Loucy (cell line): ENCODE measurements at regions not wholly inside any gene's neighbourhood (a gene's known extent, or its start where the extent isn't known, plus 50 kb on each side); places are given as distances from the start of the nearest gene placed in this dataset.

ENCODE experiments used
- H2AFZ ChIP-seq: fragments of 200-600 bp; sonication (generic); 2 replicates; pipeline ENCODE4 v1.6.0; 2016; ENCODE audit warnings: antibody characterized with exemption, mild to moderate bottlenecking, low read length, moderate library complexity
- H3F3A ChIP-seq: fragments of 200-600 bp; 2 replicates; pipeline ENCODE4 v1.6.0; 2016; ENCODE audit warnings: antibody characterized with exemption, low read depth, mild to moderate bottlenecking
- H3K27me3 ChIP-seq: fragments of 200-600 bp; sonication (generic); 2 replicates; pipeline ENCODE4 v1.6.1; 2014; ENCODE audit warnings: low read length, mild to moderate bottlenecking; ENCODE audit not compliant: insufficient read depth, poor library complexity, severe bottlenecking
- H3K36me3 ChIP-seq: fragments of 200-600 bp; sonication (generic); 2 replicates; pipeline ENCODE4 v1.6.1; 2016; ENCODE audit warnings: low read length; ENCODE audit not compliant: insufficient read depth
- H3K4me1 ChIP-seq: fragments of 200-600 bp; sonication (generic); 2 replicates; pipeline ENCODE4 v1.5.1; 2014; ENCODE audit warnings: low read length, mild to moderate bottlenecking; ENCODE audit not compliant: insufficient read depth, poor library complexity, severe bottlenecking
- H3K4me2 ChIP-seq: fragments of 200-600 bp; sonication (generic); 2 replicates; pipeline ENCODE4 v1.6.0; 2014; ENCODE audit warnings: antibody characterized with exemption, low read length, low read depth, mild to moderate bottlenecking; ENCODE audit not compliant: poor library complexity, severe bottlenecking
- H3K4me3 ChIP-seq: fragments of 200-600 bp; sonication (generic); 2 replicates; pipeline ENCODE4 v1.5.1; 2014; ENCODE audit warnings: low read length, mild to moderate bottlenecking, mixed read lengths; ENCODE audit not compliant: poor library complexity, severe bottlenecking
- H3K79me2 ChIP-seq: fragments of 200-600 bp; sonication (generic); 2 replicates; pipeline ENCODE4 v1.6.1; 2014; ENCODE audit warnings: low read length; ENCODE audit not compliant: insufficient read depth
- H3K9ac ChIP-seq: fragments of 200-600 bp; sonication (generic); 2 replicates; pipeline ENCODE4 v1.6.0; 2014; ENCODE audit warnings: mild to moderate bottlenecking, low read depth, low read length, moderate library complexity; ENCODE audit not compliant: poor library complexity, severe bottlenecking
- H3K9me2 ChIP-seq: fragments of 200-600 bp; sonication (generic); replicated peaks from 2 replicates; pipeline ENCODE4 v1.6.1; 2016; ENCODE audit warnings: low read depth, low read length, mixed read lengths
- H3K9me3 ChIP-seq: fragments of 200-600 bp; sonication (generic); 2 replicates; pipeline ENCODE4 v1.6.1; 2014; ENCODE audit warnings: mild to moderate bottlenecking, antibody characterized with exemption, low read length, low read depth; ENCODE audit not compliant: insufficient read depth
- H4K20me1 ChIP-seq: fragments of 200-600 bp; sonication (generic); 2 replicates; pipeline ENCODE4 v1.6.0; 2014; ENCODE audit warnings: antibody characterized with exemption, low read length, mild to moderate bottlenecking; ENCODE audit not compliant: insufficient read depth, poor library complexity, severe bottlenecking
- CTCF ChIP-seq: fragments of 200-600 bp; sonication (generic); conservative IDR thresholded peaks from 2 replicates; pipeline ENCODE4 v1.5.1; 2014; ENCODE audit warnings: mild to moderate bottlenecking, antibody characterized with exemption, low read length
- EZH2phosphoT487 ChIP-seq: fragments of 200-600 bp; IDR thresholded peaks from 2 replicates; pipeline ENCODE4 v1.6.1; 2018; ENCODE audit warnings: antibody characterized with exemption, mild to moderate bottlenecking, moderate library complexity, borderline replicate concordance

GRCh38 chr15:46110755-46111154, 475.9 kb downstream of the SQOR start:
- Histone ChIP-seq H3K9me2 (no peaks in the 10 kb centered on the region), H4K20me1 (no peaks in the 10 kb centered on the region), H3K9me3 (no peaks in the 10 kb centered on the region), H3K79me2 (no peaks in the 10 kb centered on the region), H3K36me3 (no peaks in the 10 kb centered on the region), H3K4me1 (no peaks in the 10 kb centered on the region), H3F3A (no peaks in the 10 kb centered on the region), H3K4me2 (no peak overlapping the region), H2AFZ (no peak overlapping the region), H3K9ac (no peak overlapping the region), H3K27me3 (no peaks in the 10 kb centered on the region), H3K4me3 (no peak overlapping the region)
- TF ChIP-seq EZH2phosphoT487 = no peak
- no peak for TF ChIP-seq CTCF

GRCh38 chr15:46111730-46112129, 476.9 kb downstream of the SQOR start:
- no peaks in the 10 kb centered on the region for H4K20me1 ChIP-seq
- no peak for TF ChIP-seq EZH2phosphoT487
- TF ChIP-seq CTCF = no peak
- no peaks in the 10 kb centered on the region for H3K9me3 ChIP-seq
- no peak overlapping the region for H3K4me3 ChIP-seq
- H3K4me1 ChIP-seq = no peaks in the 10 kb centered on the region
- no peaks in the 10 kb centered on the region for H3K9me2 ChIP-seq
- no peaks in the 10 kb centered on the region for H3K27me3 ChIP-seq
- no peaks in the 10 kb centered on the region for H3K79me2 ChIP-seq
- H3F3A ChIP-seq = no peaks in the 10 kb centered on the region
- H3K4me2 ChIP-seq = no peak overlapping the region
- H3K36me3 ChIP-seq = no peaks in the 10 kb centered on the region
- no peak overlapping the region for H3K9ac ChIP-seq
- no peak overlapping the region for H2AFZ ChIP-seq

- no peak overlapping the region for H3K4me2 ChIP-seq
- H3K27me3 ChIP-seq = no peaks in the 10 kb centered on the region
- no peaks in the 10 kb centered on the region for H3F3A ChIP-seq
- no peaks in the 10 kb centered on the region for H3K4me1 ChIP-seq
- no peaks in the 10 kb centered on the region; the same call in 1 of the 2 replicates for H3K9me3 ChIP-seq
- no peak overlapping the region for H3K4me3 ChIP-seq
- TF ChIP-seq EZH2phosphoT487 (no peak), CTCF (no peak)
- H3K79me2 ChIP-seq = no peaks in the 10 kb centered on the region
- H3K36me3 ChIP-seq = no peaks in the 10 kb centered on the region
- H4K20me1 ChIP-seq = no peaks in the 10 kb centered on the region
- H3K9me2 ChIP-seq = no peaks in the 10 kb centered on the region
- no peak overlapping the region for H2AFZ ChIP-seq
- no peak overlapping the region for H3K9ac ChIP-seq
Observed at GRCh38 chr15:46117071-46117470, 482.2 kb downstream of the SQOR start.
